ENCODE measurements at regions not wholly inside any gene's neighbourhood (a gene's known extent, or its start where the extent isn't known, plus 50 kb on each side); places are given as distances from the start of the nearest gene placed in this dataset.

- no peak overlapping the region for H3K27ac Mint-ChIP-seq (ENCODE audit: low read depth, unreplicated experiment)
- no peak overlapping the region for H3K4me3 Mint-ChIP-seq (ENCODE audit: unreplicated experiment)
- no peak for TF ChIP-seq CTCF (IDR thresholded peaks at IDR 0.05; ENCODE audit: unreplicated experiment)
- no peak for DNase-seq (ENCODE audit: unreplicated experiment)
- intact Hi-C loops (cut with micrococcal nuclease) = no loop called here
- ChIA-PET POLR2A (no interaction called here), CTCF (no interaction called here)
- H3K36me3 Mint-ChIP-seq (ENCODE audit: insufficient read depth, unreplicated experiment) = peaks cover 4% of the 10 kb centered on the region
- H3K9me3 Mint-ChIP-seq (ENCODE audit: unreplicated experiment) = peaks cover 8% of the 10 kb centered on the region
- no peaks in the 10 kb centered on the region for H3K27me3 Mint-ChIP-seq (ENCODE audit: insufficient read depth, unreplicated experiment)
- H3K4me1 Mint-ChIP-seq (ENCODE audit: insufficient read depth, unreplicated experiment) = peaks cover 6% of the 10 kb centered on the region
- no TSS peak for BruUV-seq (replicated peaks)
These were observed 619.4 kb upstream of the KIRREL3 start for GRCh38 chr11:127619946-127620345.

GRCh38 chr11:127618721-127619120 is 618.2 kb upstream of the KIRREL3 start:
- BruUV-seq (replicated peaks) = no TSS peak
- Mint-ChIP-seq H3K9me3 (ENCODE audit: unreplicated experiment) (peaks cover 8% of the 10 kb centered on the region), H3K36me3 (ENCODE audit: insufficient read depth, unreplicated experiment) (peaks cover 4% of the 10 kb centered on the region), H3K4me1 (ENCODE audit: insufficient read depth, unreplicated experiment) (peaks cover 6% of the 10 kb centered on the region), H3K27ac (ENCODE audit: low read depth, unreplicated experiment) (no peak overlapping the region), H3K27me3 (ENCODE audit: insufficient read depth, unreplicated experiment) (no peaks in the 10 kb centered on the region), H3K4me3 (ENCODE audit: unreplicated experiment) (no peak overlapping the region)
- ChIA-PET POLR2A (interaction anchor here (0.7 kb wide), 1 partner anchor 11 kb away, joined by 3 read pairs; no protein-coding TSS in a partner anchor), CTCF (interaction anchor here (0.7 kb wide), 1 partner anchor 22 kb away, joined by 3 read pairs; no protein-coding TSS in a partner anchor)
- no peak for DNase-seq (ENCODE audit: unreplicated experiment)
- no peak for TF ChIP-seq CTCF (IDR thresholded peaks at IDR 0.05; ENCODE audit: unreplicated experiment)
- intact Hi-C loops (cut with micrococcal nuclease) = no loop called here

- Mint-ChIP-seq H3K9me3 (ENCODE audit: unreplicated experiment) (peaks cover 8% of the 10 kb centered on the region), H3K36me3 (ENCODE audit: insufficient read depth, unreplicated experiment) (peaks cover 4% of the 10 kb centered on the region), H3K27ac (ENCODE audit: low read depth, unreplicated experiment) (no peak overlapping the region), H3K4me3 (ENCODE audit: unreplicated experiment) (no peak overlapping the region), H3K4me1 (ENCODE audit: insufficient read depth, unreplicated experiment) (peaks cover 6% of the 10 kb centered on the region), H3K27me3 (ENCODE audit: insufficient read depth, unreplicated experiment) (no peaks in the 10 kb centered on the region)
- POLR2A ChIA-PET = interaction anchor here (0.6 kb wide), 1 partner anchor 32 kb away, joined by 4 read pairs; no protein-coding TSS in a partner anchor
- DNase-seq (ENCODE audit: unreplicated experiment) = no peak
- intact Hi-C loops (cut with micrococcal nuclease) = no loop called here
- BruUV-seq (replicated peaks) = no TSS peak
- no peak for TF ChIP-seq CTCF (IDR thresholded peaks at IDR 0.05; ENCODE audit: unreplicated experiment)
- CTCF ChIA-PET = no interaction called here
These were observed 615.6 kb upstream of the KIRREL3 start for GRCh38 chr11:127616158-127616557.

GRCh38 chr11:127612607-127613006 is 612.0 kb upstream of the KIRREL3 start:
- TF ChIP-seq CTCF (IDR thresholded peaks at IDR 0.05; ENCODE audit: unreplicated experiment) = no peak
- no TSS peak for BruUV-seq (replicated peaks)
- POLR2A ChIA-PET = no interaction called here
- Mint-ChIP-seq H3K4me3 (ENCODE audit: unreplicated experiment) (no peak overlapping the region), H3K27ac (ENCODE audit: low read depth, unreplicated experiment) (no peak overlapping the region), H3K9me3 (ENCODE audit: unreplicated experiment) (no peaks in the 10 kb centered on the region), H3K4me1 (ENCODE audit: insufficient read depth, unreplicated experiment) (no peaks in the 10 kb centered on the region), H3K36me3 (ENCODE audit: insufficient read depth, unreplicated experiment) (peaks cover 4% of the 10 kb centered on the region), H3K27me3 (ENCODE audit: insufficient read depth, unreplicated experiment) (no peaks in the 10 kb centered on the region)
- CTCF ChIA-PET = interaction anchor here (1.0 kb wide), 1 partner anchor 34 kb away, joined by 3 read pairs; no protein-coding TSS in a partner anchor
- intact Hi-C loops (cut with micrococcal nuclease) = no loop called here
- DNase-seq (ENCODE audit: unreplicated experiment) = no peak

All from MCF 10A (cell line).